Natural killer cell (primary cell): ENCODE measurements at regions not wholly inside any gene's neighbourhood (a gene's known extent, or its start where the extent isn't known, plus 50 kb on each side); places are given as distances from the start of the nearest gene placed in this dataset.
"Not testable (repeated sequence)": the region's sequence is repeated elsewhere in the genome, so short reads cannot be mapped to it uniquely, and the experiment has no call there.

Experiments
- ATAC-seq, 3 donors: fragments of 150-1000 bp in 2 of 3; fragments of 200-7000 bp in 1 of 3; cut with Tn5 transposase; 1 replicate in 1 of 3; 2 replicates in 2 of 3; pipeline ENCODE4 v1.10.0; 2021; ENCODE audit warnings: mild to moderate bottlenecking in 2 of 3, moderate library complexity in 2 of 3
- DNase-seq, 2 donors: peaks; one replicate each; pipeline versions ENCODE4 v3.0.0 to v3.0.0-alpha.2; 2013 to 2021; ENCODE audit warnings: mixed read lengths in 1 of 2
- H3K27ac ChIP-seq: one replicate; pipeline ENCODE4 v1.5.1; 2013; ENCODE audit warnings: mild to moderate bottlenecking, low read length
- H3K27me3 ChIP-seq: one replicate; pipeline ENCODE4 v1.6.1; 2013; ENCODE audit warnings: low read length; ENCODE audit not compliant: control insufficient read depth, insufficient read depth
- H3K36me3 ChIP-seq: one replicate; pipeline ENCODE4 v1.6.1; 2013; ENCODE audit warnings: low read length; ENCODE audit not compliant: control insufficient read depth, insufficient read depth
- H3K4me1 ChIP-seq: one replicate; pipeline ENCODE4 v1.6.1; 2013; ENCODE audit warnings: low read length; ENCODE audit not compliant: control insufficient read depth, insufficient read depth
- H3K4me3 ChIP-seq: one replicate; pipeline ENCODE4 v1.5.1; 2013; ENCODE audit warnings: low read length
- H3K9me3 ChIP-seq: one replicate; pipeline ENCODE4 v1.6.1; 2013; ENCODE audit warnings: low read length; ENCODE audit not compliant: control insufficient read depth, insufficient read depth
- H3K27ac Mint-ChIP-seq, 2 donors: one replicate each; pipeline ENCODE4 v1.8.0; 2022; ENCODE audit warnings: mild to moderate bottlenecking in 2 of 2, mixed read lengths in 2 of 2, moderate library complexity in 1 of 2
- H3K27me3 Mint-ChIP-seq, 2 donors: one replicate each; pipeline ENCODE4 v1.8.0; 2022; ENCODE audit warnings: low read depth in 2 of 2, mixed read lengths in 2 of 2
- H3K36me3 Mint-ChIP-seq: one replicate; pipeline ENCODE4 v1.8.0; 2022; ENCODE audit warnings: mixed read lengths
- H3K4me1 Mint-ChIP-seq, 2 donors: one replicate each; pipeline ENCODE4 v1.8.0; 2022; ENCODE audit warnings: mixed read lengths in 2 of 2
- H3K4me3 Mint-ChIP-seq: one replicate; pipeline ENCODE4 v1.8.0; 2022; ENCODE audit warnings: mild to moderate bottlenecking, moderate library complexity, mixed read lengths
- H3K9me3 Mint-ChIP-seq, 2 donors: one replicate each; pipeline ENCODE4 v1.8.0; 2022; ENCODE audit warnings: mixed read lengths in 2 of 2
- CTCF ChIP-seq: fragments of 200-600 bp; IDR thresholded peaks from one replicate; pipeline ENCODE4 v1.8.0; 2022; ENCODE audit warnings: antibody characterized with exemption
- WGBS: methylation state at CpG from one replicate; pipeline ENCODE4 v1.1.7; 2013; ENCODE audit warnings: missing lambda C conversion rate; ENCODE audit not compliant: insufficient coverage; 5-methylcytosine and 5-hydroxymethylcytosine counted together
- intact Hi-C: fragments of 100-400 bp; cut with micrococcal nuclease; formaldehyde crosslinking; loops from one replicate; pipeline ENCODE4 v1.14.2; 2022

GRCh38 chrX:10685923-10686595 lies 65.7 kb upstream of the MID1 start:
- Mint-ChIP-seq H3K36me3 (no peaks in the 10 kb centered on the region), H3K4me3 (no peak overlapping the region)

GRCh38 chrX:10691751-10692150 lies 71.4 kb upstream of the MID1 start:
- ATAC-seq, H3K9me3 Mint-ChIP-seq, H3K9me3 ChIP-seq, H3K27ac Mint-ChIP-seq, DNase-seq, H3K36me3 Mint-ChIP-seq, H3K27me3 Mint-ChIP-seq, H3K27ac ChIP-seq, H3K27me3 ChIP-seq, H3K4me1 Mint-ChIP-seq, intact Hi-C loops, H3K4me3 ChIP-seq, H3K4me3 Mint-ChIP-seq, H3K36me3 ChIP-seq, H3K4me1 ChIP-seq: not testable (repeated sequence)
- WGBS: 85% methylated on average over 4 of the region's 4 CpGs

More at GRCh38 chrX:10685923-10686595, 65.7 kb upstream of the MID1 start:
- no peak overlapping the region for H3K27ac ChIP-seq
- H3K9me3 ChIP-seq: no peaks in the 10 kb centered on the region
- no peak for DNase-seq
- H3K27me3 ChIP-seq: no peaks in the 10 kb centered on the region
- 100% methylated on average over 1 of the region's 2 CpGs for WGBS
- no peaks in the 10 kb centered on the region for H3K27me3 Mint-ChIP-seq
- no peak overlapping the region for H3K4me3 ChIP-seq
- intact Hi-C loops: no loop called here
- H3K9me3 Mint-ChIP-seq: peaks cover 0 to 2% of the 10 kb centered on the region in 2 donors
- no peaks in the 10 kb centered on the region for H3K36me3 ChIP-seq
- no peak for TF ChIP-seq CTCF
- no peaks in the 10 kb centered on the region for H3K4me1 ChIP-seq
- no peaks in the 10 kb centered on the region for H3K4me1 Mint-ChIP-seq
- H3K27ac Mint-ChIP-seq: no peak overlapping the region
- no peak for ATAC-seq

DNA sequence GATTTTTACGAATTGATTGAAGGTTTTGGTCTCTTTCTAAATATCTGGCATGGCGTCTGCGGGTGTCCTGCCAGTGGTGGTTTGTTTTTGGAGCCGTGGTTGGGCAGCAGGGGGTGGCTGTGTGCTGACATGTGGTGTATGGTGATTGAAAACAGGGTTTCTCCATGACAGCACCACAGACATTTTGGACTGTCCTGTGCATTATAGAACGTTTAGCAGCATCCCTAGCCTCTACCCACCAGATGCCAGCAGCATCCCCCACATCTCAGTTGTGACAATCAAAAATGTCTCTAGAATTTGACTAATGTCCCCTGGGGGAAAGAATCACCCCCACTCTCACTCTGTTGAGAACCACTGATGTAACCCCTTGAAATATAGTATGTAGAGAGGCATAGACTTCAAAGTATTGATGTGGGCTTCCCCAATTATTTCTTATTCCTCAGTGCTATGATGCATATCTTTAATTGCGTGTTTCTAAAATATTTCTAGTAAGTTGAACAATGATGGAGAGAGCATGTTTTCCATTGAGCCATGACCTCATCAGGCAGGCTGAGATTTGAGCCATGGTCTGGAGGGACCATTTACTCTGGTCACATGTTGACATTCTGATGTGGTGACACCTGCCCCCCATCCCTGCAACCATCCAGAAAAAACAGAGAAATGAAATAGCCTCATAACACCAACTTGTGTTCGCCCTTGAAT lies 77.4 kb upstream of the MID1 start:
- Mint-ChIP-seq H3K9me3 (peaks cover 0 to 2% of the 10 kb centered on the region in 2 donors), H3K27ac (no peak overlapping the region), H3K4me3 (no peak overlapping the region), H3K36me3 (no peaks in the 10 kb centered on the region), H3K27me3 (peaks cover 0 to 10% of the 10 kb centered on the region in 2 donors), H3K4me1 (no peaks in the 10 kb centered on the region)
- Histone ChIP-seq H3K4me3 (no peak overlapping the region), H3K27me3 (no peaks in the 10 kb centered on the region), H3K27ac (no peak overlapping the region), H3K36me3 (no peaks in the 10 kb centered on the region), H3K4me1 (no peaks in the 10 kb centered on the region), H3K9me3 (no peaks in the 10 kb centered on the region)
- TF ChIP-seq CTCF: no peak
- no peak for DNase-seq
- WGBS: 91% methylated on average over 4 of the region's 7 CpGs
- no peak for ATAC-seq
- intact Hi-C loops: no loop called here

- no peak for TF ChIP-seq CTCF
- no peak overlapping the region for H3K27ac ChIP-seq
- no peak overlapping the region for H3K4me3 ChIP-seq
- no peak for ATAC-seq
- H3K4me1 Mint-ChIP-seq: no peaks in the 10 kb centered on the region
- H3K4me1 ChIP-seq: no peaks in the 10 kb centered on the region
- no peak overlapping the region for H3K27ac Mint-ChIP-seq
- H3K27me3 ChIP-seq: no peaks in the 10 kb centered on the region
- no peaks in the 10 kb centered on the region for H3K36me3 Mint-ChIP-seq
- WGBS: no CpG with 5 or more reads among the region's 1 CpG
- DNase-seq: no peak
- no peaks in the 10 kb centered on the region for H3K36me3 ChIP-seq
- peaks cover 0 to 2% of the 10 kb centered on the region in 2 donors for H3K9me3 Mint-ChIP-seq
- H3K9me3 ChIP-seq: no peaks in the 10 kb centered on the region
- intact Hi-C loops: no loop called here
- H3K4me3 Mint-ChIP-seq: no peak overlapping the region
- H3K27me3 Mint-ChIP-seq: peaks cover 0 to 10% of the 10 kb centered on the region in 2 donors
Measured at GRCh38 chrX:10698318-10698640, 77.9 kb upstream of the MID1 start.
